ENCODE measurements at regions not wholly inside any gene's neighbourhood (a gene's known extent, or its start where the extent isn't known, plus 50 kb on each side); places are given as distances from the start of the nearest gene placed in this dataset.
A peak's percentile ranks its signal among the peaks of the same experiment; 100 is the strongest.

DNA sequence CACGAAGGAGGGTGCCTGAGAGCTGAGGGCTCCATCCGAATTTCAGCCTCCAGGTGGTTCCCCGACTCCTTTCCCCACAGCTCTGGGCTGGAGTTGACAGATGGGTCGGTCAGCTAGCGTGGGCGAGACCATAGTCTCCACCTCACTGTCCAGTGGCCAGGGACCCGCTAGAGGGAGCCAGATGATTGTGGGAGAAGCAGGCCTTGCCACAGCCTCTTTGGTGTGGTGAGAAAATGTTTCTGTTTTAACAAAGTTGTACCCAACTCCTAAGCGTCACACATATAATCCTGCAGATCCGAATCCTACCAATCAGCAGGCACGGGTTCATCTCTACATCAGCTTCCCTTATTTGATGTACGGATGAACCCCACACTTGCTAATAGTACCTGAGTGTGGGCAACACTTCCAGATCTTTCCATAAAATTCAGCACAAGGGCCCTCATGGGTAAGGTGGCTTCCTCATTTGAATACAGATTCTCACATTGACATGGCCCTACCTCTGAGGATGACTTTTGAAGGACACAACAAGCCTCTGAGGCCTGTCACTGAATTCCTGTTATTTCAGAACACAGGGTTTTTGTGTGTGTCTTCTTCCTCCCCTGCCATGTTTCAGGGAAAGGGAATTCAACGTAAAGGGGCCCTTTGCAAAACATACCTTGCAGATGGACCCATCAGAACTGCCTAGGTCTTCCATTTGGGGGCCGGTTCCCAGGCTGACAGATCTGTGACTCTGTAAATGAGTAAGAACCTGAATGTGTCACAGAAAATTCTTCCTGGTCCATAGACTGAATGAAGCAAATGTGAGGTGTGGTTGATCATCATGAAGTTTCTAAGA is 103.2 kb upstream of the DUSP22 start:
- H3K27me3 ChIP-seq (ENCODE audit: control insufficient read depth in 3 of 3, insufficient read depth in 3 of 3, low read length in 2 of 3), result no peaks in the 10 kb centered on the region
- H3K9ac ChIP-seq (ENCODE audit: insufficient read depth in 1 of 2, low read length in 2 of 2), result no peak overlapping the region
- H3K4me1 ChIP-seq (ENCODE audit: control insufficient read depth in 5 of 5, insufficient read depth in 5 of 5, low read length in 5 of 5), result peaks cover 0 to 24% (median 16%) of the 10 kb centered on the region in 5 donors
- H3K4me3 ChIP-seq, result no peak overlapping the region
- no peaks in the 10 kb centered on the region for H3K9me3 ChIP-seq (ENCODE audit: control insufficient read depth in 4 of 4, insufficient read depth in 3 of 4, low read length in 3 of 4)
- 30 to 34% methylated on average over 13 of the region's 13 CpGs for WGBS, 2 donors
- H3K27ac ChIP-seq (ENCODE audit: low read depth in 1 of 2, low read length in 1 of 2), result no peak overlapping the region
- ATAC-seq (ENCODE audit: insufficient read depth, low FRiP score) (peak; percentile 60), DNase-seq (peak; percentile 84 to 89 (median 87))
- TF ChIP-seq, protein P1, sequence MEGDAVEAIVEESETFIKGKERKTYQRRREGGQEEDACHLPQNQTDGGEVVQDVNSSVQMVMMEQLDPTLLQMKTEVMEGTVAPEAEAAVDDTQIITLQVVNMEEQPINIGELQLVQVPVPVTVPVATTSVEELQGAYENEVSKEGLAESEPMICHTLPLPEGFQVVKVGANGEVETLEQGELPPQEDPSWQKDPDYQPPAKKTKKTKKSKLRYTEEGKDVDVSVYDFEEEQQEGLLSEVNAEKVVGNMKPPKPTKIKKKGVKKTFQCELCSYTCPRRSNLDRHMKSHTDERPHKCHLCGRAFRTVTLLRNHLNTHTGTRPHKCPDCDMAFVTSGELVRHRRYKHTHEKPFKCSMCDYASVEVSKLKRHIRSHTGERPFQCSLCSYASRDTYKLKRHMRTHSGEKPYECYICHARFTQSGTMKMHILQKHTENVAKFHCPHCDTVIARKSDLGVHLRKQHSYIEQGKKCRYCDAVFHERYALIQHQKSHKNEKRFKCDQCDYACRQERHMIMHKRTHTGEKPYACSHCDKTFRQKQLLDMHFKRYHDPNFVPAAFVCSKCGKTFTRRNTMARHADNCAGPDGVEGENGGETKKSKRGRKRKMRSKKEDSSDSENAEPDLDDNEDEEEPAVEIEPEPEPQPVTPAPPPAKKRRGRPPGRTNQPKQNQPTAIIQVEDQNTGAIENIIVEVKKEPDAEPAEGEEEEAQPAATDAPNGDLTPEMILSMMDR (IDR thresholded peaks at IDR 0.05; ENCODE audit: control extremely low read depth, extremely low read depth), result peak; percentile 90
- H3K36me3 ChIP-seq (ENCODE audit: control insufficient read depth in 4 of 4, insufficient read depth in 4 of 4, low read length in 4 of 4), result no peaks in the 10 kb centered on the region

DNA sequence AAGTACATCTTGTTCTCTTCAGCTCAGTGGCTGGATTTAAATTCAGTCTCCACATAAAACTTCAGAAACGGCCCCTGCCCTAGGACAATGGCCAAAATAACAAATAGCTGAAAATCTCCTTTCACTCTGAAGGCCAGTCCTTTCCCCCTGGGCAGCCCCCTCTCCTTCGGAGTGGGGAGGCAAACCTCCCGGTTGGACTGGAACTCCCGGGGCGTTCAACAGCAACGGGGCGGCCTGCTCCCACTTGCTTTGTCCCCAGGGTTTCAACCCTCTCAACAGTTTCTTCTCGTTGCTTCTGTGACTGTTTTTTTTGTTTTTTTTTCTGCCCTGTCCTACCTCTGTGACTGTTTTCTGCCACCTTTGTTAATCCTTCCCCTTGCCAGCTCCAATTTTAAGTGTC is 102.6 kb upstream of the DUSP22 start:
- H3K4me1 ChIP-seq (ENCODE audit: control insufficient read depth in 5 of 5, insufficient read depth in 5 of 5, low read length in 5 of 5), result peaks cover 0 to 24% (median 16%) of the 10 kb centered on the region in 5 donors
- TF ChIP-seq, protein P1 (IDR thresholded peaks at IDR 0.05; ENCODE audit: control extremely low read depth, extremely low read depth), result no peak
- WGBS, 2 donors, result 88 to 94% methylated on average over 8 of the region's 8 CpGs
- no peaks in the 10 kb centered on the region for H3K27me3 ChIP-seq (ENCODE audit: control insufficient read depth in 3 of 3, insufficient read depth in 3 of 3, low read length in 2 of 3)
- DNase-seq (no peak), ATAC-seq (ENCODE audit: insufficient read depth, low FRiP score) (no peak)
- H3K4me3 ChIP-seq, result no peak overlapping the region
- no peak overlapping the region for H3K9ac ChIP-seq (ENCODE audit: insufficient read depth in 1 of 2, low read length in 2 of 2)
- no peaks in the 10 kb centered on the region for H3K9me3 ChIP-seq (ENCODE audit: control insufficient read depth in 4 of 4, insufficient read depth in 3 of 4, low read length in 3 of 4)
- no peaks in the 10 kb centered on the region for H3K36me3 ChIP-seq (ENCODE audit: control insufficient read depth in 4 of 4, insufficient read depth in 4 of 4, low read length in 4 of 4)
- H3K27ac ChIP-seq (ENCODE audit: low read depth in 1 of 2, low read length in 1 of 2), result no peak overlapping the region

DNA sequence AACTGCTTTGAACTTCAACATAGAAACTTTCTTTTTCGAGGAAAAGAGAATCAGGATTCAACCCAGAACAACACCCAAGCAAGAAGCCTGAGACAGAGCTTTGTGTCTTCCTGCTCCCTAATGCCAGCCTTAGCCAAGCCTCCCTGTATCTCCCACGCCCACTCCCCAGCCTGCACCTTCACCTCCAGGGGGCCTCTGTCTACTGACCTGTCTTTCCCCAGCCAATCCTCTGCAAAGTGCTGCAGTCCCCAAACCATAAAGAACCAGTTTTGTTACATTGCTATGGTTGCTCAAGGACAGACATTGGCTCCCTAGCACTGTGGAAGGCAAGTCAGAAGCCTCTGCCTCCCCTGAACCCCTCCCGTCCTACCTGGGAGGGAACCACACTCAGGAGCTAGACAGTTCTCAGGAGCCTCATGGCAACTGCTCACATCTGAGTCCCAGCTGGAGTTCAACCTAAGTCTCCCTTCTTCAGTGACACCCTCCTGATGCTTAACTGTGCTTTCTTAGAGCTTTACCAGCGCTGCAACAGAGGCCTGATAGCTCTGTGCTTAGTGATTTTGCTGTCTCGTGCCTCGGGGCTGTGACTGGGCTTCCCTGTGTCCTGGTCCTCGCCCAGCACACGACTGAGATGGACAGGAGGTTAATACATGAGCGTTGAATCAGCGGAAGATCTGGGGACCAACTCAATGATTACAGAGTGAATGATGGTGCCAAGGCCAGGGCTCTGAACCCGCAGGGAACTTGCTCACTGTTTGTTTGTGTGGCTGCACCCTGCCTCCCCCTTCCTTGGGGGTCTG is 101.5 kb upstream of the DUSP22 start:
- TF ChIP-seq, protein P1 (IDR thresholded peaks at IDR 0.05; ENCODE audit: control extremely low read depth, extremely low read depth), result no peak
- no peak overlapping the region for H3K4me3 ChIP-seq
- no peak for ATAC-seq (ENCODE audit: insufficient read depth, low FRiP score)
- no peak for DNase-seq
- no peak overlapping the region for H3K27ac ChIP-seq (ENCODE audit: low read depth in 1 of 2, low read length in 1 of 2)
- H3K9ac ChIP-seq (ENCODE audit: insufficient read depth in 1 of 2, low read length in 2 of 2), result no peak overlapping the region
- 94% methylated on average over 11 of the region's 11 CpGs for WGBS, 2 donors
- H3K9me3 ChIP-seq (ENCODE audit: control insufficient read depth in 4 of 4, insufficient read depth in 3 of 4, low read length in 3 of 4), result no peaks in the 10 kb centered on the region
- no peaks in the 10 kb centered on the region for H3K27me3 ChIP-seq (ENCODE audit: control insufficient read depth in 3 of 3, insufficient read depth in 3 of 3, low read length in 2 of 3)
- peaks cover 3 to 24% (median 16%) of the 10 kb centered on the region in 5 donors for H3K4me1 ChIP-seq (ENCODE audit: control insufficient read depth in 5 of 5, insufficient read depth in 5 of 5, low read length in 5 of 5)
- no peaks in the 10 kb centered on the region for H3K36me3 ChIP-seq (ENCODE audit: control insufficient read depth in 4 of 4, insufficient read depth in 4 of 4, low read length in 4 of 4)

All from lung (tissue), 11 donors.